ENCODE measurements at regions not wholly inside any gene's neighbourhood (a gene's known extent, or its start where the extent isn't known, plus 50 kb on each side); places are given as distances from the start of the nearest gene placed in this dataset.
A peak's percentile ranks its signal among the peaks of the same experiment; 100 is the strongest.
"Not testable (repeated sequence)": the region's sequence is repeated elsewhere in the genome, so short reads cannot be mapped to it uniquely, and the experiment has no call there.

DNA sequence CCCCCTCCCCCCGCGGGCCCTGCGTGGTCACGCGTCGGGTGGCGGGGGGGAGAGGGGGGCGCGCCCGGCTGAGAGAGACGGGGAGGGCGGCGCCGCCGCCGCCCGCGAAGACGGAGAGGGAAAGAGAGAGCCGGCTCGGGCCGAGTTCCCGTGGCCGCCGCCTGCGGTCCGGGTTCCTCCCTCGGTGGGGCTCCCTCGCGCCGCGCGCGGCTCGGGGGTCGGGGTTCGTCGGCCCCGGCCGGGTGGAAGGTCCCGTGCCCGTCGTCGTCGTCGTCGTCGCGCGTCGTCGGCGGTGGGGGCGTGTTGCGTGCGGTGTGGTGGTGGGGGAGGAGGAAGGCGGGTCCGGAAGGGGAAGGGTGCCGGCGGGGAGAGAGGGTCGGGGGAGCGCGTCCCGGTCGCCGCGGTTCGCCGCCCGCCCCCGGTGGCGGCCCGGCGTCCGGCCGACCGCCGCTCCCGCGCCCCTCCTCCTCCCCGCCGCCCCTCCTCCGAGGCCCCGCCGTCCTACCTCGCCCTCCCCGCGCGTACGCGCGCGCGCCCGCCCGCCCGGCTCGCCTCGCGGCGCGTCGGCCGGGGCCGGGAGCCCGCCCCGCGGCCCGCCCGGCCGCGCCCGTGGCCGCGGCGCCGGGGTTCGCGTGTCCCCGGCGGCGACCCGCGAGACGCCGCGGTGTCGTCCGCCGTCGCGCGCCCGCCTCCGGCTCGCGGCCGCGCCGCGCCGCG is 2264.1 kb upstream of the TPTE start:
- H3K4me1 Mint-ChIP-seq, H3K4me3 Mint-ChIP-seq, H3K9me3 Mint-ChIP-seq, H3K27me3 Mint-ChIP-seq, H3K36me3 Mint-ChIP-seq, H3K27ac Mint-ChIP-seq: not testable (repeated sequence)
- DNase-seq: peak; percentile 51

DNA sequence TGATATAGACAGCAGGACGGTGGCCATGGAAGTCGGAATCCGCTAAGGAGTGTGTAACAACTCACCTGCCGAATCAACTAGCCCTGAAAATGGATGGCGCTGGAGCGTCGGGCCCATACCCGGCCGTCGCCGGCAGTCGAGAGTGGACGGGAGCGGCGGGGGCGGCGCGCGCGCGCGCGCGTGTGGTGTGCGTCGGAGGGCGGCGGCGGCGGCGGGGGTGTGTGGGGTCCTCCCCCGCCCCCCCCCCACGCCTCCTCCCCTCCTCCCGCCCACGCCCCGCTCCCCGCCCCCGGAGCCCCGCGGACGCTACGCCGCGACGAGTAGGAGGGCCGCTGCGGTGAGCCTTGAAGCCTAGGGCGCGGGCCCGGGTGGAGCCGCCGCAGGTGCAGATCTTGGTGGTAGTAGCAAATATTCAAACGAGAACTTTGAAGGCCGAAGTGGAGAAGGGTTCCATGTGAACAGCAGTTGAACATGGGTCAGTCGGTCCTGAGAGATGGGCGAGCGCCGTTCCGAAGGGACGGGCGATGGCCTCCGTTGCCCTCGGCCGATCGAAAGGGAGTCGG is 2261.2 kb upstream of the TPTE start:
- H3K36me3 Mint-ChIP-seq, H3K27ac Mint-ChIP-seq, H3K4me1 Mint-ChIP-seq, H3K9me3 Mint-ChIP-seq, H3K4me3 Mint-ChIP-seq, DNase-seq, H3K27me3 Mint-ChIP-seq: not testable (repeated sequence)
